ENCODE measurements at regions not wholly inside any gene's neighbourhood (a gene's known extent, or its start where the extent isn't known, plus 50 kb on each side); places are given as distances from the start of the nearest gene placed in this dataset.

DNA sequence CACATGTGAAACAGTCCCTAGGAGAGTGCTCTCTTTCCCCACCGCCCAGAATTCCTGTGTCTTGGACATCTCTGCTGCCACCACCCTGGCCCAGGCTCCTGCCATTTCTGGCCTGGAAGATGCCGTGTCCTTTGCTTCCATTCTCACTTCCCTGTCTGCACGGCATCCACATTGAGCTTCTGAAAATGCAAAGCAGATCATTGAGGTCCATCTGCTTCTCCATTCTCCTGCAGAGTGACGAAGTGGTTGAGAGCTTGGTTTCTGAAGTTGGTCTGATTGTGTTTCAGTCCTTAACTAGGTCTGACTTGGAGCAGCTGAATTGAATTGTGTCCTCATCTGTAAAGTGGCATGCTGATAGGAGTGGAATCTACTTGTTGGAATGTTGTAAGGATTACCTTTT, 98.7 kb upstream of the MGAT5 start:
- TF ChIP-seq, protein P1, sequence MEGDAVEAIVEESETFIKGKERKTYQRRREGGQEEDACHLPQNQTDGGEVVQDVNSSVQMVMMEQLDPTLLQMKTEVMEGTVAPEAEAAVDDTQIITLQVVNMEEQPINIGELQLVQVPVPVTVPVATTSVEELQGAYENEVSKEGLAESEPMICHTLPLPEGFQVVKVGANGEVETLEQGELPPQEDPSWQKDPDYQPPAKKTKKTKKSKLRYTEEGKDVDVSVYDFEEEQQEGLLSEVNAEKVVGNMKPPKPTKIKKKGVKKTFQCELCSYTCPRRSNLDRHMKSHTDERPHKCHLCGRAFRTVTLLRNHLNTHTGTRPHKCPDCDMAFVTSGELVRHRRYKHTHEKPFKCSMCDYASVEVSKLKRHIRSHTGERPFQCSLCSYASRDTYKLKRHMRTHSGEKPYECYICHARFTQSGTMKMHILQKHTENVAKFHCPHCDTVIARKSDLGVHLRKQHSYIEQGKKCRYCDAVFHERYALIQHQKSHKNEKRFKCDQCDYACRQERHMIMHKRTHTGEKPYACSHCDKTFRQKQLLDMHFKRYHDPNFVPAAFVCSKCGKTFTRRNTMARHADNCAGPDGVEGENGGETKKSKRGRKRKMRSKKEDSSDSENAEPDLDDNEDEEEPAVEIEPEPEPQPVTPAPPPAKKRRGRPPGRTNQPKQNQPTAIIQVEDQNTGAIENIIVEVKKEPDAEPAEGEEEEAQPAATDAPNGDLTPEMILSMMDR (conservative IDR thresholded peaks at IDR 0.05 in 1 of 2, IDR thresholded peaks at IDR 0.05 in 1 of 2; ENCODE audit: low read depth in 1 of 2, low read length in 2 of 2), result no peak
- no peak for TF ChIP-seq EZH2 (IDR thresholded peaks at IDR 0.05; ENCODE audit: low read length, missing control alignments)
